HepG2 (cell line): ENCODE measurements at regions not wholly inside any gene's neighbourhood (a gene's known extent, or its start where the extent isn't known, plus 50 kb on each side); places are given as distances from the start of the nearest gene placed in this dataset.

Experiments
- ATAC-seq: fragments of 200-7000 bp; cut with Tn5 transposase; 3 replicates; pipeline ENCODE4 v1.9.1; 2020; ENCODE audit warnings: mild to moderate bottlenecking, moderate library complexity
- BruUV-seq: library from RNA; stranded (reverse); fragments of 400-500 nt; replicated peaks from 2 replicates; lab custom pipeline; 2021; lab: Mats Ljungman, UMichigan
- CTCF ChIA-PET: fragments of 300-600 bp; formaldehyde crosslinking; extraction: SDS; loops from one replicate; lab custom pipeline; 2021; ENCODE audit warnings: low total read pairs, inconsistent platforms, low intra/inter-chr PET ratio; lab: Yijun Ruan, JAX
- POLR2A ChIA-PET: fragments of 350-600 bp; sonication (Branson Sonifier 250); formaldehyde crosslinking; loops from one replicate; lab custom pipeline; 2020; ENCODE audit warnings: antibody characterized with exemption, inconsistent platforms; lab: Yijun Ruan, JAX
- DNase-seq: peaks from one replicate; pipeline ENCODE4 v3.0.0-alpha.2; 2015; ENCODE audit warnings: low spot score
- FAIRE-seq: peaks from 3 replicates; lab custom pipeline; 2011; peaks lifted over from hg19 to GRCh38; lab: Jason Lieb, UNC
- H2AFZ ChIP-seq: one replicate; pipeline ENCODE4 v1.6.1; 2011; ENCODE audit warnings: low read length, inconsistent platforms
- H3K27ac ChIP-seq: fragments of 300-600 bp; 3 replicates; pipeline ENCODE4 v1.8.0; 2011; ENCODE audit warnings: mixed run types, mild to moderate bottlenecking, mixed read lengths, low read length, inconsistent platforms; ENCODE audit not compliant: insufficient read depth; ENCODE audit errors: extremely low read length
- H3K27me3 ChIP-seq, 2 experiments: fragments of 200-600 bp in 1 of 2; 2 replicates in 1 of 2; 3 replicates in 1 of 2; pipeline versions ENCODE4 v1.6.0 to v1.8.0; 2011; ENCODE audit warnings: low read length in 2 of 2, mild to moderate bottlenecking in 2 of 2, moderate library complexity in 2 of 2, inconsistent platforms in 1 of 2; ENCODE audit not compliant: insufficient read depth in 2 of 2, control insufficient read depth in 1 of 2
- H3K36me3 ChIP-seq, 2 experiments: fragments of 200-600 bp in 1 of 2; replicated peaks in 1 of 2; 2 replicates in 1 of 2; 3 replicates in 1 of 2; pipeline versions ENCODE4 v1.5.1 to v1.8.0; 2011; ENCODE audit warnings: low read length in 2 of 2, inconsistent platforms in 1 of 2; ENCODE audit not compliant: insufficient read depth in 2 of 2, control insufficient read depth in 1 of 2
- H3K4me1 ChIP-seq: 2 replicates; pipeline ENCODE4 v1.5.1; 2012; ENCODE audit warnings: low read length, inconsistent platforms; ENCODE audit not compliant: insufficient read depth
- H3K4me2 ChIP-seq: 2 replicates; pipeline ENCODE4 v1.6.0; 2011; ENCODE audit warnings: low read depth, low read length, inconsistent platforms
- H3K4me3 ChIP-seq, 3 experiments: fragments of 200-600 bp in 1 of 3; sonication (generic), shearing (Covaris generic) in 1 of 3; replicated peaks in 1 of 3; 2 replicates each; pipeline ENCODE4 v1.5.1; 2011 to 2016; ENCODE audit warnings: low read length in 3 of 3, inconsistent platforms in 2 of 3, low read depth in 2 of 3, mild to moderate bottlenecking in 2 of 3, control low read depth in 1 of 3, mixed read lengths in 1 of 3; ENCODE audit not compliant: insufficient read depth in 1 of 3
- H3K79me2 ChIP-seq: one replicate; pipeline ENCODE4 v1.6.1; 2011; ENCODE audit warnings: low read length, inconsistent platforms; ENCODE audit not compliant: insufficient read depth
- H3K9ac ChIP-seq: 2 replicates; pipeline ENCODE4 v1.6.0; 2011; ENCODE audit warnings: mild to moderate bottlenecking, low read depth, low read length, inconsistent platforms; ENCODE audit not compliant: insufficient read depth
- H3K9me3 ChIP-seq: 2 replicates; pipeline ENCODE4 v1.5.1; 2012; ENCODE audit warnings: mild to moderate bottlenecking, low read length
- H4K20me1 ChIP-seq: 2 replicates; pipeline ENCODE4 v1.6.0; 2011; ENCODE audit warnings: inconsistent platforms, mild to moderate bottlenecking, low read length, moderate library complexity; ENCODE audit not compliant: insufficient read depth
- AGO1 ChIP-seq: fragments of 200-400 bp; formaldehyde crosslinking; IDR thresholded peaks from 2 replicates; pipeline ENCODE4 v1.6.1; 2017; ENCODE audit warnings: mild to moderate bottlenecking, low read depth, low read length, moderate library complexity; ENCODE audit not compliant: poor library complexity, severe bottlenecking
- CREBL2 ChIP-seq: sonication (generic); formaldehyde crosslinking; IDR thresholded peaks from 2 replicates; pipeline ENCODE4 v1.8.1; 2023; ENCODE audit warnings: missing genetic modification reagents, mild to moderate bottlenecking, borderline replicate concordance
- DZIP1 ChIP-seq: sonication (generic); formaldehyde crosslinking; IDR thresholded peaks from 2 replicates; pipeline ENCODE4 v1.5.0; 2020; ENCODE audit warnings: mild to moderate bottlenecking, missing genetic modification reagents
- FIP1L1 ChIP-seq: fragments of 200-400 bp; formaldehyde crosslinking; IDR thresholded peaks from 2 replicates; pipeline ENCODE4 v1.6.1; 2018; ENCODE audit warnings: low read depth, mild to moderate bottlenecking, low read length, moderate library complexity, borderline replicate concordance; ENCODE audit not compliant: insufficient read depth
- HNRNPK ChIP-seq: fragments of 200-400 bp; formaldehyde crosslinking; IDR thresholded peaks from 2 replicates; pipeline ENCODE4 v1.6.1; 2018; ENCODE audit warnings: low read length, low read depth, moderate library complexity, mild to moderate bottlenecking; ENCODE audit not compliant: poor library complexity, severe bottlenecking
- IRX3 ChIP-seq: sonication (generic); formaldehyde crosslinking; IDR thresholded peaks from 2 replicates; pipeline ENCODE4 v1.8.1; 2023; ENCODE audit warnings: mild to moderate bottlenecking, low read depth, missing genetic modification reagents, borderline replicate concordance
- SCMH1 ChIP-seq: sonication (generic); formaldehyde crosslinking; IDR thresholded peaks from 2 replicates; pipeline ENCODE4 v1.9.0; 2021; ENCODE audit warnings: missing genetic modification reagents, mild to moderate bottlenecking, borderline replicate concordance
- SMARCC2 ChIP-seq: fragments of 450-650 bp; IDR thresholded peaks from 2 replicates; pipeline ENCODE4 v1.6.1; 2017; ENCODE audit warnings: antibody characterized with exemption, mild to moderate bottlenecking
- U2AF1 ChIP-seq: fragments of 200-400 bp; formaldehyde crosslinking; optimal IDR thresholded peaks from 2 replicates; pipeline ENCODE3; 2017; ENCODE audit warnings: mild to moderate bottlenecking, low read depth, low read length
- ZNF101 ChIP-seq: sonication (generic); formaldehyde crosslinking; IDR thresholded peaks from 2 replicates; pipeline ENCODE4 v1.4.0; 2020; ENCODE audit warnings: mild to moderate bottlenecking, low read depth, missing genetic modification reagents, borderline replicate concordance
- ZNF292 ChIP-seq: sonication (generic); formaldehyde crosslinking; IDR thresholded peaks from 2 replicates; pipeline ENCODE4 v1.8.1; 2022; ENCODE audit warnings: mild to moderate bottlenecking, low read depth, missing genetic modification reagents, borderline replicate concordance
- ZNF30 ChIP-seq: sonication (generic); formaldehyde crosslinking; IDR thresholded peaks from 2 replicates; pipeline ENCODE4 v1.5.0; 2020; ENCODE audit warnings: mild to moderate bottlenecking, missing genetic modification reagents
- ZNF350 ChIP-seq: sonication (generic); formaldehyde crosslinking; IDR thresholded peaks from 2 replicates; pipeline ENCODE4 v1.4.0; 2020; ENCODE audit warnings: mild to moderate bottlenecking, low read depth, missing genetic modification reagents, borderline replicate concordance
- ZNF513 ChIP-seq: sonication (generic); formaldehyde crosslinking; conservative IDR thresholded peaks from 2 replicates; pipeline ENCODE4 v1.5.0; 2020; ENCODE audit warnings: missing genetic modification reagents
- ZNF562 ChIP-seq: sonication (generic); formaldehyde crosslinking; IDR thresholded peaks from 2 replicates; pipeline ENCODE4 v1.8.0; 2022; ENCODE audit warnings: missing genetic modification reagents, borderline replicate concordance
- ZNF746 ChIP-seq: sonication (generic); formaldehyde crosslinking; IDR thresholded peaks from 2 replicates; pipeline ENCODE4 v1.8.0; 2022; ENCODE audit warnings: mild to moderate bottlenecking, missing genetic modification reagents
- WGBS: methylation state at CpG from one replicate; pipeline ENCODE4 v1.1.6; 2017; ENCODE audit warnings: low lambda C conversion rate; 5-methylcytosine and 5-hydroxymethylcytosine counted together
- in situ Hi-C: cut with HindIII; loops from 2 replicates; pipeline ENCODE4 v1.10.0; 2017; ENCODE audit warnings: low pct_unique_long_range_greater_than_20kb; ENCODE audit not compliant: extremely low pct_ligation_motif_present
- intact Hi-C: fragments of 100-400 bp; cut with micrococcal nuclease; formaldehyde crosslinking; loops from one replicate; pipeline ENCODE4 v1.10.0; 2022; ENCODE audit not compliant: unreplicated experiment

- intact Hi-C loops (no loop called here), in situ Hi-C loops (no loop called here)
- H4K20me1 ChIP-seq: no peaks in the 10 kb centered on the region
- H3K4me1 ChIP-seq: no peaks in the 10 kb centered on the region
- no peak for FAIRE-seq
- DNase-seq: no peak
- ATAC-seq: no peak
- peaks cover 14% of the 10 kb centered on the region; the same call in 1 of the 2 replicates for H3K9me3 ChIP-seq
- TF ChIP-seq AGO1 (no peak), HNRNPK (no peak), ZNF292 (CRISPR knock-in tag) (no peak), FIP1L1 (no peak), U2AF1 (no peak), ZNF101 (CRISPR knock-in tag) (no peak), ZNF30 (CRISPR knock-in tag) (no peak), SCMH1 (CRISPR knock-in tag) (no peak), ZNF746 (CRISPR knock-in tag) (no peak), DZIP1 (CRISPR knock-in tag) (no peak), ZNF513 (no peak), ZNF350 (CRISPR knock-in tag) (no peak), SMARCC2 (no peak), ZNF562 (no peak), CREBL2 (CRISPR knock-in tag) (no peak), IRX3 (CRISPR knock-in tag) (no peak)
- no peak overlapping the region for H3K4me2 ChIP-seq
- no peak overlapping the region for H3K4me3 ChIP-seq
- POLR2A ChIA-PET: no interaction called here
- WGBS: 0% methylated on average over 2 of the region's 5 CpGs
- H3K79me2 ChIP-seq: no peaks in the 10 kb centered on the region
- no peak overlapping the region for H2AFZ ChIP-seq
- no peaks in the 10 kb centered on the region for H3K36me3 ChIP-seq
- H3K9ac ChIP-seq: no peak overlapping the region
- no TSS peak for BruUV-seq
- CTCF ChIA-PET: no interaction called here
- H3K27me3 ChIP-seq: no peaks in the 10 kb centered on the region
- no peak overlapping the region for H3K27ac ChIP-seq
These were observed 137.8 kb upstream of the GALNT17 start for GRCh38 chr7:70994176-70994575.
